ENCODE measurements at regions not wholly inside any gene's neighbourhood (a gene's known extent, or its start where the extent isn't known, plus 50 kb on each side); places are given as distances from the start of the nearest gene placed in this dataset.

- DNase-seq (ENCODE audit: low read depth), result no peak
Measured at GRCh38 chr7:96410126-96410839, 88.4 kb upstream of the SLC25A13 start.

GRCh38 chr7:96408881-96409280, 87.0 kb upstream of the SLC25A13 start:
- DNase-seq (ENCODE audit: low read depth), result no peak

GRCh38 chr7:96407427-96407826, 85.5 kb upstream of the SLC25A13 start:
- DNase-seq (ENCODE audit: low read depth), result no peak

GRCh38 chr7:96402913-96403312, 81.0 kb upstream of the SLC25A13 start:
- DNase-seq (ENCODE audit: low read depth), result no peak

GRCh38 chr7:96401200-96401599, 79.3 kb upstream of the SLC25A13 start:
- DNase-seq (ENCODE audit: low read depth), result no peak

GRCh38 chr7:96400518-96400917, 78.6 kb upstream of the SLC25A13 start:
- no peak for DNase-seq (ENCODE audit: low read depth)

- no peak for DNase-seq (ENCODE audit: low read depth)
Measured at GRCh38 chr7:96400001-96400400, 78.1 kb upstream of the SLC25A13 start.

- no peak for DNase-seq (ENCODE audit: low read depth)
Measured at GRCh38 chr7:96397936-96398598, 76.2 kb upstream of the SLC25A13 start.

GRCh38 chr7:96388620-96389383, 66.9 kb upstream of the SLC25A13 start:
- peak; percentile 21 for DNase-seq (ENCODE audit: low read depth)

- peak; percentile 14 for DNase-seq (ENCODE audit: low read depth)
Measured at GRCh38 chr7:96388166-96388565, 66.3 kb upstream of the SLC25A13 start.

- no peak for DNase-seq (ENCODE audit: low read depth)
Measured at GRCh38 chr7:96380111-96380512, 58.2 kb upstream of the SLC25A13 start.

- no peak for DNase-seq (ENCODE audit: low read depth)
Measured at GRCh38 chr7:96377399-96377798, 55.5 kb upstream of the SLC25A13 start.

Measured in fibroblast of the conjunctiva (primary cell).